ENCODE measurements at regions not wholly inside any gene's neighbourhood (a gene's known extent, or its start where the extent isn't known, plus 50 kb on each side); places are given as distances from the start of the nearest gene placed in this dataset.

GRCh38 chr13:70390968-70391367, 282.7 kb upstream of the KLHL1 start:
- TF ChIP-seq EP300 (IDR thresholded peaks at IDR 0.05) (no peak), CTCF (IDR thresholded peaks at IDR 0.05) (no peak), POLR2A (IDR thresholded peaks at IDR 0.05) (no peak), POLR2AphosphoS5 (IDR thresholded peaks at IDR 0.05) (no peak)

Measured in sigmoid colon (tissue), 4 donors.